T-cell (primary cell): ENCODE measurements at regions not wholly inside any gene's neighbourhood (a gene's known extent, or its start where the extent isn't known, plus 50 kb on each side); places are given as distances from the start of the nearest gene placed in this dataset.
"Not testable (repeated sequence)": the region's sequence is repeated elsewhere in the genome, so short reads cannot be mapped to it uniquely, and the experiment has no call there.

Experiments used
- ATAC-seq, 4 experiments: fragments of 200-7000 bp in 3 of 4; fragments of 150-1000 bp in 1 of 4; cut with Tn5 transposase; replicated peaks in 1 of 4; 1 replicate in 3 of 4; 2 replicates in 1 of 4; pipeline ENCODE4 v1.10.0; 2021; ENCODE audit warnings: moderate library complexity in 3 of 4, mild to moderate bottlenecking in 2 of 4, moderate number of reproducible peaks in 1 of 4
- CTCF ChIA-PET, 2 donors: fragments of 300-600 bp; sonication (Branson Sonifier 250); formaldehyde crosslinking; loops; one replicate each; lab custom pipeline; 2022; ENCODE audit warnings: antibody characterized with exemption in 2 of 2; lab: Charles Lee
- POLR2A ChIA-PET, 2 donors: fragments of 300-600 bp; sonication (Branson Sonifier 250); formaldehyde crosslinking; loops; one replicate each; lab custom pipeline; 2022; ENCODE audit warnings: antibody characterized with exemption in 2 of 2; lab: Charles Lee
- DNase-seq, 35 experiments: peaks; one replicate each; pipeline versions ENCODE4 v3.0.0 to v3.0.0-alpha.2; 2013 to 2023
- H3K27ac ChIP-seq: one replicate; pipeline ENCODE4 v1.5.1; 2013; ENCODE audit warnings: low read length
- H3K27me3 ChIP-seq, 2 experiments: replicated peaks in 1 of 2; 1 replicate in 1 of 2; 2 replicates in 1 of 2; pipeline versions ENCODE4 v1.6.1 to v1.7.0; 2013; ENCODE audit warnings: low read length in 1 of 2, mixed read lengths in 1 of 2; ENCODE audit not compliant: control insufficient read depth in 2 of 2, insufficient read depth in 2 of 2; ENCODE audit errors: extremely low read depth in 1 of 2
- H3K36me3 ChIP-seq, 2 donors: 1 replicate in 1 of 2; 2 replicates in 1 of 2; pipeline versions ENCODE4 v1.6.1 to v1.7.0; 2013; ENCODE audit warnings: low read length in 1 of 2; ENCODE audit not compliant: control insufficient read depth in 2 of 2, insufficient read depth in 1 of 2; ENCODE audit errors: extremely low read depth in 1 of 2
- H3K4me1 ChIP-seq, 2 experiments: 1 replicate in 1 of 2; 2 replicates in 1 of 2; pipeline versions ENCODE4 v1.6.1 to v1.7.0; 2013; ENCODE audit warnings: low read length in 2 of 2, mixed read lengths in 1 of 2; ENCODE audit not compliant: insufficient read depth in 2 of 2, control insufficient read depth in 1 of 2; ENCODE audit errors: extremely low read depth in 1 of 2
- H3K4me3 ChIP-seq, 2 donors: 1 replicate in 1 of 2; 2 replicates in 1 of 2; pipeline versions ENCODE4 v1.5.1 to v1.7.0; 2013; ENCODE audit warnings: mild to moderate bottlenecking in 2 of 2, low read length in 1 of 2, moderate library complexity in 1 of 2; ENCODE audit not compliant: control insufficient read depth in 1 of 2; ENCODE audit errors: extremely low read depth in 1 of 2
- H3K9me3 ChIP-seq: 2 replicates; pipeline ENCODE4 v1.7.0; 2013
- H3K27ac Mint-ChIP-seq, 2 donors: one replicate each; pipeline ENCODE4 v1.8.0; 2020 to 2021; ENCODE audit warnings: mild to moderate bottlenecking in 2 of 2, mixed read lengths in 2 of 2
- H3K27me3 Mint-ChIP-seq, 2 donors: one replicate each; pipeline ENCODE4 v1.8.0; 2021 to 2022; ENCODE audit warnings: mixed read lengths in 2 of 2
- H3K36me3 Mint-ChIP-seq: one replicate; pipeline ENCODE4 v1.8.0; 2021; ENCODE audit warnings: mixed read lengths
- H3K4me1 Mint-ChIP-seq, 3 donors: one replicate each; pipeline ENCODE4 v1.8.0; 2020 to 2022; ENCODE audit warnings: mixed read lengths in 3 of 3, mild to moderate bottlenecking in 1 of 3
- H3K4me3 Mint-ChIP-seq, 3 donors: one replicate each; pipeline ENCODE4 v1.8.0; 2020 to 2022; ENCODE audit warnings: mild to moderate bottlenecking in 3 of 3, mixed read lengths in 3 of 3, moderate library complexity in 3 of 3
- H3K9me3 Mint-ChIP-seq, 3 donors: one replicate each; pipeline ENCODE4 v1.8.0; 2020 to 2022; ENCODE audit warnings: mixed read lengths in 3 of 3
- WGBS: methylation state at CpG from one replicate; pipeline ENCODE4 v1.1.5; 2013; ENCODE audit warnings: missing lambda C conversion rate; ENCODE audit not compliant: insufficient coverage; 5-methylcytosine and 5-hydroxymethylcytosine counted together

DNA sequence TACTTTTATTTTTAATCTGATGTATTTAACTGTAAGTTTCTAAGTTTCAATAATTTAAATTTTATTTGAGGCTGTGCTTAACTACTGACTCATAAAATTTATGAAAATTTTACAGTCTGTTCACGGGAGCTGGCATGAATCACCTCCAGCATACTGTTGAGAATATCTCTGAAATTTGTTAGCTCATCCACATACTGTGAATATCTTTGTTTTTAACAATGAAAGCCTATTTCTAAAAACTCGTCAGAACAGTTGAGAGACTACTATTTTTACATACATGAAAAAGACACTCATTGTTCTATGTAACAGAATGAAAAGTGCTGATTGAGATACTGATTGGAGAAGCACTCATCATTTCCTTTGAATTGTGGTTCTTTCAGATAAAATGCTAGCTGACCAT, 749.3 kb downstream of the TENT5A start:
- POLR2A ChIA-PET: no interaction called here
- no peak overlapping the region for H3K4me3 Mint-ChIP-seq
- no peak for ATAC-seq
- Histone ChIP-seq H3K27ac (no peak overlapping the region), H3K36me3 (no peaks in the 10 kb centered on the region), H3K27me3 (no peaks in the 10 kb centered on the region), H3K4me1 (no peaks in the 10 kb centered on the region), H3K9me3 (peaks cover 2% of the 10 kb centered on the region), H3K4me3 (no peak overlapping the region)
- no peak for DNase-seq
- CTCF ChIA-PET: no interaction called here
- H3K4me1 Mint-ChIP-seq: no peaks in the 10 kb centered on the region
- no peak overlapping the region for H3K27ac Mint-ChIP-seq
- H3K27me3 Mint-ChIP-seq: no peaks in the 10 kb centered on the region
- peaks cover 10 to 15% (median 14%) of the 10 kb centered on the region in 3 donors for H3K9me3 Mint-ChIP-seq
- WGBS: no CpG with 5 or more reads among the region's 2 CpGs
- no peaks in the 10 kb centered on the region for H3K36me3 Mint-ChIP-seq

DNA sequence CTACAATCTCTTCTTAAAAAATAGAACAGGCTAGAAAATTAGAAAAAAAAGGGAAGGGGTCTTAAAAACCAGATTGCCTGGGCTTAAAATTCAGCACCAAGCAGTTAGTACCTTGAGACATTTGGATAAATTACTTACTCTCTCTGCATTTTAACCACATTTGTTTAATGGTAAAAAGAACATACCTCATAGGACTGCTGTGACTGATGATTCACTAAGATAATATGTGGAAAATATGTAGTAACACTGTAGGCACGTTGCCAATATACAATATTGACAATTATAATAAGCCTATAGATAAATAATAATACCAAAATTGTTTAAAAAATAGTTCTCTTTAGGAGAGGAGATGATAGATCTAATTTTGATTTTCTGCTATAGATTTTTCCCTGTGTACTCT, 750.4 kb downstream of the TENT5A start:
- no peaks in the 10 kb centered on the region for H3K36me3 Mint-ChIP-seq
- Histone ChIP-seq H3K4me1 (no peaks in the 10 kb centered on the region), H3K36me3 (no peaks in the 10 kb centered on the region), H3K4me3 (no peak overlapping the region), H3K9me3 (peaks cover 2% of the 10 kb centered on the region), H3K27ac (no peak overlapping the region), H3K27me3 (no peaks in the 10 kb centered on the region)
- CTCF ChIA-PET: no interaction called here
- WGBS: no CpG with 5 or more reads among the region's 1 CpG
- peaks cover 7 to 15% (median 14%) of the 10 kb centered on the region in 3 donors for H3K9me3 Mint-ChIP-seq
- no peak overlapping the region for H3K27ac Mint-ChIP-seq
- H3K27me3 Mint-ChIP-seq: no peaks in the 10 kb centered on the region
- H3K4me3 Mint-ChIP-seq: no peak overlapping the region
- POLR2A ChIA-PET: no interaction called here
- DNase-seq (no peak), ATAC-seq (no peak)
- H3K4me1 Mint-ChIP-seq: no peaks in the 10 kb centered on the region

DNA sequence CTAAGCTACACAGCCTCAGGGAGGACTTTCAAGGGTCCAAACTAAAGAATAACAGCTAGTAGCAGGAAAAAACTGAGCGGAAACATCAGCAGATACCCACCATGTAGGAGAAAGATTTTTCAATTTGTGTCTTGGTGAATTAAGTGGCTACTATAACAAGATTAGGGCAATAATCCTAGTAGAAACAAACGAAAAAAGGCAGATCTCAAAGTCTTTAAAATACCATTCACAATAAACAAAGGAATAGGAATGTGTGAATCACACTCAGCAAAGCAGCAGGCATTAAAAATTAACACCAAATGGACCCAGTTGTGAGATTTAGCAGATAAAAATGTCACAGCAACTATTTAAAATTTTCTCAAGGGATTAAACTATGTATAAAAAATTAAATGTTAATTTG, 761.2 kb downstream of the TENT5A start:
- Mint-ChIP-seq H3K27me3 (no peaks in the 10 kb centered on the region), H3K4me1 (no peaks in the 10 kb centered on the region), H3K4me3 (no peak overlapping the region), H3K27ac (no peak overlapping the region), H3K36me3 (no peaks in the 10 kb centered on the region), H3K9me3 (peaks cover 10 to 18% (median 11%) of the 10 kb centered on the region in 3 donors)
- Histone ChIP-seq H3K9me3 (no peaks in the 10 kb centered on the region), H3K4me3 (no peak overlapping the region), H3K27me3 (no peaks in the 10 kb centered on the region), H3K36me3 (no peaks in the 10 kb centered on the region), H3K27ac (no peak overlapping the region), H3K4me1 (no peaks in the 10 kb centered on the region)
- DNase-seq (no peak), ATAC-seq (no peak)
- ChIA-PET POLR2A (no interaction called here), CTCF (no interaction called here)
- WGBS: no CpG with 5 or more reads among the region's 2 CpGs

DNA sequence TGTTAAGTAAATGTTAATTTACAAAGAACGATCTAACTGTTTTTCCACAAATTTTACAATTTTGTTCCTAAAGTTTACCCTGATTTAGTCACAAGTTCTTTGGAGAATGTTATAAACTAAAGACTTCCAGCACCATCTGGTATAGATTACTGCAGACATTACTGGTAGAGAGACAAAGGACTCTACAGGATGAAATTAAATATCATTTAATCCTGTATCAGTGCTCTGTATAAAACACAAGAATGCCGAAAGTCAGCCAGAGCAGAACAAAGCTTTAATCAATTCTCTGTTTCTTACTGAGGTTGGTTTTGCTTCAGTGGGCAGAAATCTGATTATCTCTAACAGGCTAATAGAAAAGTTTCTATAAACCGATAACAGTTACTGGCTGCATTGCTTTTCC, 763.6 kb downstream of the TENT5A start:
- Histone ChIP-seq H3K4me3 (no peak overlapping the region), H3K27ac (no peak overlapping the region), H3K9me3 (no peaks in the 10 kb centered on the region), H3K4me1 (no peaks in the 10 kb centered on the region), H3K27me3 (no peaks in the 10 kb centered on the region), H3K36me3 (no peaks in the 10 kb centered on the region)
- no peaks in the 10 kb centered on the region for H3K27me3 Mint-ChIP-seq
- no peak for DNase-seq
- H3K4me3 Mint-ChIP-seq: no peak overlapping the region
- no peak overlapping the region for H3K27ac Mint-ChIP-seq
- ChIA-PET POLR2A (no interaction called here), CTCF (no interaction called here)
- ATAC-seq: no peak
- no CpG with 5 or more reads among the region's 3 CpGs for WGBS
- H3K9me3 Mint-ChIP-seq: peaks cover 6 to 8% (median 6%) of the 10 kb centered on the region in 3 donors
- no peaks in the 10 kb centered on the region for H3K36me3 Mint-ChIP-seq
- H3K4me1 Mint-ChIP-seq: no peaks in the 10 kb centered on the region

DNA sequence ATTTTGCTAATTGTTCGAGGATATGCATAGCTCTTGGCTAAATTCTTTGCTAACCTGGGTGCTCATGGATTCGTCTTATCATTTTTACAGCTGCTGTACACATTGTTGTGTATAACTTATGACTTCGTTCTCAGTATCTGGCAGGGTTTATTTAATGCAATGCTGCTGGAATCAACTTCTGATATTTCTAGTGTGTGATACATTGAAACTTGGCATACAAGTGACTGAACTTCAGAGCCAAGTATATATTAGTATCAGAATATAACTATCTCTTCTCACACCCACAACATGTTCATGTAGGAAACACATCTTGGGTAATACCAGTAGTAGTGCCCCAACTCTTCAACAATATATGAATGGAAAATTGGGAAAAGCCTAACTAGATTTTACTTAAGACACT, 764.2 kb downstream of the TENT5A start:
- ATAC-seq (no peak), DNase-seq (no peak)
- peaks cover 6 to 12% (median 6%) of the 10 kb centered on the region in 3 donors for H3K9me3 Mint-ChIP-seq
- no peak overlapping the region for H3K4me3 Mint-ChIP-seq
- ChIA-PET CTCF (no interaction called here), POLR2A (no interaction called here)
- H3K27ac ChIP-seq: no peak overlapping the region
- H3K27ac Mint-ChIP-seq: no peak overlapping the region
- H3K4me3 ChIP-seq: no peak overlapping the region
- no peaks in the 10 kb centered on the region for H3K4me1 ChIP-seq
- no peaks in the 10 kb centered on the region for H3K4me1 Mint-ChIP-seq
- 45% methylated on average over 2 of the region's 3 CpGs for WGBS
- H3K36me3 Mint-ChIP-seq: no peaks in the 10 kb centered on the region
- no peaks in the 10 kb centered on the region for H3K27me3 Mint-ChIP-seq
- H3K9me3 ChIP-seq: no peaks in the 10 kb centered on the region
- no peaks in the 10 kb centered on the region for H3K27me3 ChIP-seq
- no peaks in the 10 kb centered on the region for H3K36me3 ChIP-seq

DNA sequence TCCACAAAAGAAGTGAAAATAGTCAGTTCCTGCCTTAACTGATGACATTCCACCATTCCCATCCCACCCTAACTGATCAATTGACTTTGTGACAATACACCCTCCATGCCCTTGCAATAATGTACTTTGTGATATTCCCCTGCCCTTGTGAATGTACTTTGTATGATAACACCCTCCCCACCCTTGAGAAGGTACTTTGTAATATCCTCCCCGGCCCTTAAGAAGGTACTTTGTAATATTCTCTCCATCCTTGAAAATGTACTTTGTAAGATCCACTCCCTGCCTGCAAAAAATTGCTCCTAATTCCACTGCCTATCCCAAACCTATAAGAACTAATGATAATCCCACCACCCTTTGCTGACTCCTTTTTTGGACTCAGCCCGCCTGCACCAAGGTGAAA, 771.3 kb downstream of the TENT5A start:
- DNase-seq, POLR2A ChIA-PET, H3K36me3 Mint-ChIP-seq, H3K27ac Mint-ChIP-seq, CTCF ChIA-PET, H3K36me3 ChIP-seq, ATAC-seq, H3K9me3 ChIP-seq, H3K4me3 ChIP-seq, H3K27me3 Mint-ChIP-seq, H3K27me3 ChIP-seq, H3K27ac ChIP-seq, H3K4me3 Mint-ChIP-seq, H3K4me1 Mint-ChIP-seq, H3K4me1 ChIP-seq: not testable (repeated sequence)
- peaks cover 0 to 13% (median 12%) of the 10 kb centered on the region in 3 donors for H3K9me3 Mint-ChIP-seq
- no CpG with 5 or more reads among the region's 2 CpGs for WGBS

DNA sequence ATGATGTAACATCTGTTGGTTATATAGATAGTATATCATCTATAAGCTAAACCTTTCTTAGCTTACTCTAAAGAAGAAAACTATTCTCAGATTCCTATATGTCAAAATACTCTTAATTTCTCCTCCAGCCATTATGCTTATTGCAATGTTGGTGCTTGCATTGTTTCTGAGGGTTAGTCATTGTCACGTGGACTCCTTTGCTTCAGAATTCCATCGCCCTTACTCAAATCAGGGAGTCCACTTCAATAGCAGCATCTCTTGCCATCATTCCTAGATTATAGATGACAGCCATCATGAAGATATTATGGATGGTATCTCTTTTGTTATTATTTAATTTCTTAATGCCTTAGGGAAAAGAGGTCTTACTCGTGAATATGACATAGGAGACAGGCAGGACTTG, 776.1 kb downstream of the TENT5A start:
- DNase-seq: no peak
- no peak overlapping the region for H3K4me3 ChIP-seq
- no peaks in the 10 kb centered on the region for H3K27me3 ChIP-seq
- Mint-ChIP-seq H3K4me3 (no peak overlapping the region), H3K9me3 (peaks cover 0 to 10% (median 8%) of the 10 kb centered on the region in 3 donors), H3K27me3 (no peaks in the 10 kb centered on the region), H3K4me1 (no peaks in the 10 kb centered on the region), H3K27ac (no peak overlapping the region), H3K36me3 (no peaks in the 10 kb centered on the region)
- no peaks in the 10 kb centered on the region for H3K36me3 ChIP-seq
- H3K9me3 ChIP-seq: no peaks in the 10 kb centered on the region
- H3K4me1 ChIP-seq: no peaks in the 10 kb centered on the region
- ChIA-PET CTCF (no interaction called here), POLR2A (no interaction called here)
- no CpG with 5 or more reads among the region's 3 CpGs for WGBS
- no peak for ATAC-seq
- no peak overlapping the region for H3K27ac ChIP-seq
